CD4-positive, alpha-beta T cell treated with Interleukin-17A for 1 hour (primary cell): ENCODE measurements at regions not wholly inside any gene's neighbourhood (a gene's known extent, or its start where the extent isn't known, plus 50 kb on each side); places are given as distances from the start of the nearest gene placed in this dataset.

Experiments used
- DNase-seq: peaks from one replicate; pipeline ENCODE4 v3.0.0-alpha.2; 2020

GRCh38 chr9:119588874-119589744, 219.9 kb upstream of the BRINP1 start:
- no peak for DNase-seq

- DNase-seq, result no peak
Measured at GRCh38 chr9:119577881-119578280, 208.6 kb upstream of the BRINP1 start.

- no peak for DNase-seq
Measured at GRCh38 chr9:119559986-119560385, 190.8 kb upstream of the BRINP1 start.

GRCh38 chr9:119559056-119559455, 189.8 kb upstream of the BRINP1 start:
- no peak for DNase-seq

- DNase-seq, result peak; percentile 10
Measured at GRCh38 chr9:119556129-119556875, 187.1 kb upstream of the BRINP1 start.

GRCh38 chr9:119544492-119544891, 175.3 kb upstream of the BRINP1 start:
- DNase-seq, result no peak

- no peak for DNase-seq
Measured at GRCh38 chr9:119537138-119537537, 167.9 kb upstream of the BRINP1 start.

GRCh38 chr9:119533504-119533903, 164.3 kb upstream of the BRINP1 start:
- no peak for DNase-seq

GRCh38 chr9:119526698-119527097, 157.5 kb upstream of the BRINP1 start:
- no peak for DNase-seq

- DNase-seq, result no peak
Measured at GRCh38 chr9:119523508-119523907, 154.3 kb upstream of the BRINP1 start.

- no peak for DNase-seq
Measured at GRCh38 chr9:119522381-119522780, 153.1 kb upstream of the BRINP1 start.

- DNase-seq, result no peak
Measured at GRCh38 chr9:119509291-119509905, 140.2 kb upstream of the BRINP1 start.

GRCh38 chr9:119501374-119501773, 132.1 kb upstream of the BRINP1 start:
- DNase-seq, result no peak

GRCh38 chr9:119500072-119500771, 131.0 kb upstream of the BRINP1 start:
- no peak for DNase-seq

GRCh38 chr9:119487118-119487827, 118.0 kb upstream of the BRINP1 start:
- no peak for DNase-seq

GRCh38 chr9:119483153-119483552, 113.9 kb upstream of the BRINP1 start:
- DNase-seq, result no peak

GRCh38 chr9:119477197-119477596, 108.0 kb upstream of the BRINP1 start:
- no peak for DNase-seq

- DNase-seq, result no peak
Measured at GRCh38 chr9:119458068-119458467, 88.8 kb upstream of the BRINP1 start.

GRCh38 chr9:119453980-119454379, 84.7 kb upstream of the BRINP1 start:
- DNase-seq, result no peak

GRCh38 chr9:119453490-119453911, 84.3 kb upstream of the BRINP1 start:
- no peak for DNase-seq

GRCh38 chr9:119451426-119451825, 82.2 kb upstream of the BRINP1 start:
- DNase-seq, result no peak

GRCh38 chr9:119443179-119443578, 73.9 kb upstream of the BRINP1 start:
- DNase-seq, result no peak
